ENCODE measurements at regions not wholly inside any gene's neighbourhood (a gene's known extent, or its start where the extent isn't known, plus 50 kb on each side); places are given as distances from the start of the nearest gene placed in this dataset.

DNA sequence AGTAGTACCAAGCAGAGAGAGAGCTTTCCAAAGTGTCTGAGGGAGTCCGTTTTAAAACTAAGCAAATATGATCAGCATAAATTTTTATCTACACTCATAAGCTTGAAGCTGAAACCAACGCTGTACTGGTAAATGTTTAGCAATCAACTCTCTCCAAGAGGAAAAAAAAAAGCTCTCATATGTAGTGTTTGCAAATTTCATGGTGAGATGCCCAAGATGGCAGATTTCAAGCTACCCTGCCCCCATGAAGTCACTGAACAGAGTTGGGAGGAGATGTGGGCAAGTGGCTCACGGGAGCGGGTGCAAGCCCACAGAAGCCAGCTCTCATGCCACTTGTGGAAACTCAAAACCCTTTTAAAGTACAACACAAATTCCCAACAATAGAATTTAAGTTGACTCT is 475.8 kb downstream of the BCAT1 start:
- Histone ChIP-seq H3K9me3 (replicated peaks; ENCODE audit: control insufficient read depth, insufficient read depth, low read depth, low read length) (no peaks in the 10 kb centered on the region), H4K20me1 (replicated peaks; ENCODE audit: control insufficient read depth, insufficient read depth, low read length) (no peaks in the 10 kb centered on the region), H3K4me2 (ENCODE audit: insufficient read depth, low read length) (no peak overlapping the region), H3K4me3 (no peak overlapping the region), H3K27ac (ENCODE audit: extremely low read depth, low read depth, low read length) (no peak overlapping the region), H2AFZ (ENCODE audit: low read depth, low read length) (no peak overlapping the region), H3K27me3 (ENCODE audit: control insufficient read depth in 2 of 2, insufficient read depth in 2 of 2, low read length in 2 of 2) (peaks cover 0 to 4% of the 10 kb centered on the region in 2 experiments; a peak in 1 of 5 replicates), H3K9ac (ENCODE audit: insufficient read depth in 1 of 2, low read depth in 2 of 2, low read length in 2 of 2) (no peak overlapping the region), H3K9me1 (ENCODE audit: control insufficient read depth, insufficient read depth, low read length) (no peaks in the 10 kb centered on the region), H3K36me3 (ENCODE audit: control insufficient read depth, insufficient read depth, low read length) (no peaks in the 10 kb centered on the region), H3K4me1 (replicated peaks in 1 of 2; ENCODE audit: control insufficient read depth in 2 of 2, insufficient read depth in 2 of 2, low read length in 2 of 2) (no peaks in the 10 kb centered on the region; a peak in 1 of 5 replicates), H3K79me2 (ENCODE audit: control insufficient read depth, insufficient read depth, low read length) (no peaks in the 10 kb centered on the region)
- ChIA-PET CTCF (ENCODE audit: low intra/inter-chr PET ratio) (no interaction called here), POLR2A (no interaction called here)
- 0% methylated on average over 4 of the region's 4 CpGs for WGBS (ENCODE audit: insufficient coverage, low coverage, missing lambda C conversion rate)
- TF ChIP-seq ZEB2 (IDR thresholded peaks at IDR 0.05) (no peak), ZSCAN32 (CRISPR knock-in tag; IDR thresholded peaks at IDR 0.05) (no peak), BCOR (IDR thresholded peaks at IDR 0.05) (no peak)
- TF ChIP-seq, protein P1, sequence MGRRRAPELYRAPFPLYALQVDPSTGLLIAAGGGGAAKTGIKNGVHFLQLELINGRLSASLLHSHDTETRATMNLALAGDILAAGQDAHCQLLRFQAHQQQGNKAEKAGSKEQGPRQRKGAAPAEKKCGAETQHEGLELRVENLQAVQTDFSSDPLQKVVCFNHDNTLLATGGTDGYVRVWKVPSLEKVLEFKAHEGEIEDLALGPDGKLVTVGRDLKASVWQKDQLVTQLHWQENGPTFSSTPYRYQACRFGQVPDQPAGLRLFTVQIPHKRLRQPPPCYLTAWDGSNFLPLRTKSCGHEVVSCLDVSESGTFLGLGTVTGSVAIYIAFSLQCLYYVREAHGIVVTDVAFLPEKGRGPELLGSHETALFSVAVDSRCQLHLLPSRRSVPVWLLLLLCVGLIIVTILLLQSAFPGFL (CRISPR knock-in tag; IDR thresholded peaks at IDR 0.05) = no peak
- no peak for FAIRE-seq
- intact Hi-C loops (cut with micrococcal nuclease) (no loop called here), in situ Hi-C loops (cut with MboI) (no loop called here)
- no peak for ATAC-seq
- no TSS peak for BruUV-seq (replicated peaks)
- DNase-seq (ENCODE audit: extremely low read depth in 1 of 4, low spot score in 3 of 4) = no peak

DNA sequence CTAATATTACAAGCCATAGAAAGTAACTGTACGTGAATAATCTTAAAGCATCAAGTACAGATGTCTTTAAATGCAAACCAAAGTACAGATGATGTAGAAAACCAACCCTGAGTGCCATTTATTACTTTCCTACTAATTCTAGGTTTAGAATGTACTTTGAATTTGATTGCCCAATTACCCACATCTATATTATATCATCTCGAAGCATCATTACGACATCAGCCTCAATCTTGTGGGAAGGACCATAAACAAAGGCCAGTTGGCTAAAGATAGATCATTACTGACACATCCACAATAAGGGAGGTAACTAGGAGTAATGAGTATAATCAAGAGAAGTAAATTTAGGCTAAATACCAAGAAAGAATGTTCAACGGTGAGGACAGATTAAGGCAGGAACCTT is 478.9 kb downstream of the BCAT1 start:
- Histone ChIP-seq H3K4me2 (ENCODE audit: insufficient read depth, low read length) (no peak overlapping the region), H3K4me3 (no peak overlapping the region), H3K36me3 (ENCODE audit: control insufficient read depth, insufficient read depth, low read length) (no peaks in the 10 kb centered on the region), H3K79me2 (ENCODE audit: control insufficient read depth, insufficient read depth, low read length) (no peaks in the 10 kb centered on the region), H2AFZ (ENCODE audit: low read depth, low read length) (no peak overlapping the region), H3K4me1 (replicated peaks in 1 of 2; ENCODE audit: control insufficient read depth in 2 of 2, insufficient read depth in 2 of 2, low read length in 2 of 2) (no peaks in the 10 kb centered on the region), H3K9me1 (ENCODE audit: control insufficient read depth, insufficient read depth, low read length) (no peaks in the 10 kb centered on the region), H3K27ac (ENCODE audit: extremely low read depth, low read depth, low read length) (no peak overlapping the region), H3K9me3 (replicated peaks; ENCODE audit: control insufficient read depth, insufficient read depth, low read depth, low read length) (no peaks in the 10 kb centered on the region), H4K20me1 (replicated peaks; ENCODE audit: control insufficient read depth, insufficient read depth, low read length) (no peaks in the 10 kb centered on the region), H3K9ac (ENCODE audit: insufficient read depth in 1 of 2, low read depth in 2 of 2, low read length in 2 of 2) (no peak overlapping the region), H3K27me3 (ENCODE audit: control insufficient read depth in 2 of 2, insufficient read depth in 2 of 2, low read length in 2 of 2) (0 out of 5 replicates have a peak, but pooled peaks cover 0 to 4% of the 10 kb centered on the region in 2 experiments)
- DNase-seq (ENCODE audit: extremely low read depth in 1 of 4, low spot score in 3 of 4) (no peak), ATAC-seq (no peak), FAIRE-seq (no peak)
- intact Hi-C loops (cut with micrococcal nuclease) (no loop called here), in situ Hi-C loops (cut with MboI) (no loop called here)
- no TSS peak for BruUV-seq (replicated peaks)
- 2% methylated on average over 4 of the region's 4 CpGs for WGBS (ENCODE audit: insufficient coverage, low coverage, missing lambda C conversion rate)
- CTCF ChIA-PET (ENCODE audit: low intra/inter-chr PET ratio) = no interaction called here
- POLR2A ChIA-PET = no interaction called here
- TF ChIP-seq PBX2 (CRISPR knock-in tag; IDR thresholded peaks at IDR 0.05; ENCODE audit: low read depth) = no peak
- TF ChIP-seq PBX2 (tag; conservative IDR thresholded peaks at IDR 0.05; ENCODE audit: low read depth) = no peak
- no peak for TF ChIP-seq ZNF140 (CRISPR knock-in tag; IDR thresholded peaks at IDR 0.05)
- TF ChIP-seq GTF2E2 (tag; IDR thresholded peaks at IDR 0.05) = no peak
- TF ChIP-seq NELFE (IDR thresholded peaks at IDR 0.05; ENCODE audit: insufficient read depth, insufficient read length) = no peak
- TF ChIP-seq SAFB (IDR thresholded peaks at IDR 0.05; ENCODE audit: borderline replicate concordance, low read depth, low read length) = no peak
- TF ChIP-seq PHF21A (IDR thresholded peaks at IDR 0.05; ENCODE audit: borderline replicate concordance, low read depth) = no peak
- no peak for TF ChIP-seq BCOR (IDR thresholded peaks at IDR 0.05)
- no peak for TF ChIP-seq TSC22D4 (tag; IDR thresholded peaks at IDR 0.05)
- TF ChIP-seq TCF3 (CRISPR knock-in tag; IDR thresholded peaks at IDR 0.05) = no peak
- no peak for TF ChIP-seq DMBX1 (CRISPR knock-in tag; IDR thresholded peaks at IDR 0.05; ENCODE audit: borderline replicate concordance)
- no peak for TF ChIP-seq LARP7 (IDR thresholded peaks at IDR 0.05)
- no peak for TF ChIP-seq ZNF174 (CRISPR knock-in tag; IDR thresholded peaks at IDR 0.05)
- TF ChIP-seq DNMT1 (IDR thresholded peaks at IDR 0.05) = no peak
